ENCODE measurements at regions not wholly inside any gene's neighbourhood (a gene's known extent, or its start where the extent isn't known, plus 50 kb on each side); places are given as distances from the start of the nearest gene placed in this dataset.

DNA sequence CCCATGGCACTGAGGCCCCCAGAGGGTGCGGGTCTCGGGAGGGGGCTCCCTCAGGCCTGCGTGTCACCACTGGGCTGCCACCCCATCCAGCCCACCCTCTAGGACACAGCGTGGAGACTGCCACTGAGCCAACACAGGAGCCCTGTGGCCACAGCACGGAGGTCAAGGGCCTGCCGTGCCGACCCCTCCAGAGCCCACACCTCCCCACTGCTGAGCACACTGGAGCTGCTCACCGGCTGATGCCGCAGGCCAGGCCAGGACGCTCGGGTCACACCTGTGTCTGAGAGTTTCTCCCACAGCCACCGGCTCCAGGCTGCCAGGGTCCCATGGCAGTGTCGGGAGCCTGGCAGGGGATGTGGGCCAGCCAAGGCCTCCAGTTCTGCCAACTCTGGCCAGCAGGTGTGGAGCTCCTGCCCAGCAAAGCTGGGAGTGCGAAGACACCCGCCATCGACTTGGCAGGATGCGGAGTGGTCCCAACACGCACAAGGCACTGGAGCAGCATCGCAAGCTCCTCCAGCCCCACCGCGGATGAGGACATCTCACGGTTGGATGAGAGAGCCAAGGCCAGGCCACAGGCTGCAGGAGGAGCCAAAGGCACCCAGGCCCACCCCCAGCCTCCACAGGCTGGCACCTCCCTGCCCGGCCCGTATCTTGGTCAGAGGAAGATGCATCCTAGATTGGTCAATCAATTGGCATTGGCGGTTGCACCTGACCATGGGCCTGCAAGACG lies 187.1 kb downstream of the BRD1 start:
- TF ChIP-seq CTCF (IDR thresholded peaks at IDR 0.05 in 2 of 3, conservative IDR thresholded peaks at IDR 0.05 in 1 of 3; ENCODE audit: borderline replicate concordance in 1 of 3, insufficient read depth in 1 of 3, low read depth in 2 of 3, low read length in 2 of 3) (no peak), EZH2phosphoT487 (IDR thresholded peaks at IDR 0.05; ENCODE audit: borderline replicate concordance) (no peak), SIN3A (IDR thresholded peaks at IDR 0.05; ENCODE audit: low read depth) (no peak), POLR2A (IDR thresholded peaks at IDR 0.05; ENCODE audit: borderline replicate concordance, extremely low read depth, insufficient read depth, insufficient read length) (no peak), EZH2 (IDR thresholded peaks at IDR 0.05) (no peak), SRF (IDR thresholded peaks at IDR 0.05; ENCODE audit: low read depth) (no peak), CEBPB (IDR thresholded peaks at IDR 0.05; ENCODE audit: low read depth) (no peak), ZNF274 (IDR thresholded peaks at IDR 0.05; ENCODE audit: low read depth, low read length) (no peak), YY1 (IDR thresholded peaks at IDR 0.05; ENCODE audit: extremely low read depth, insufficient replicate concordance, low read depth, low read length) (no peak)
- TF ChIP-seq, protein P1, sequence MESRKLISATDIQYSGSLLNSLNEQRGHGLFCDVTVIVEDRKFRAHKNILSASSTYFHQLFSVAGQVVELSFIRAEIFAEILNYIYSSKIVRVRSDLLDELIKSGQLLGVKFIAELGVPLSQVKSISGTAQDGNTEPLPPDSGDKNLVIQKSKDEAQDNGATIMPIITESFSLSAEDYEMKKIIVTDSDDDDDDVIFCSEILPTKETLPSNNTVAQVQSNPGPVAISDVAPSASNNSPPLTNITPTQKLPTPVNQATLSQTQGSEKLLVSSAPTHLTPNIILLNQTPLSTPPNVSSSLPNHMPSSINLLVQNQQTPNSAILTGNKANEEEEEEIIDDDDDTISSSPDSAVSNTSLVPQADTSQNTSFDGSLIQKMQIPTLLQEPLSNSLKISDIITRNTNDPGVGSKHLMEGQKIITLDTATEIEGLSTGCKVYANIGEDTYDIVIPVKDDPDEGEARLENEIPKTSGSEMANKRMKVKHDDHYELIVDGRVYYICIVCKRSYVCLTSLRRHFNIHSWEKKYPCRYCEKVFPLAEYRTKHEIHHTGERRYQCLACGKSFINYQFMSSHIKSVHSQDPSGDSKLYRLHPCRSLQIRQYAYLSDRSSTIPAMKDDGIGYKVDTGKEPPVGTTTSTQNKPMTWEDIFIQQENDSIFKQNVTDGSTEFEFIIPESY (IDR thresholded peaks at IDR 0.05; ENCODE audit: extremely low read depth, insufficient replicate concordance, low read length), result no peak
